Nephron (organoid): ENCODE measurements at regions not wholly inside any gene's neighbourhood (a gene's known extent, or its start where the extent isn't known, plus 50 kb on each side); places are given as distances from the start of the nearest gene placed in this dataset.

ENCODE experiments used
- H3K27ac Mint-ChIP-seq, 3 experiments: 2 replicates each; pipeline ENCODE4 v1.8.0; 2020; ENCODE audit warnings: mixed read lengths in 3 of 3, mild to moderate bottlenecking in 2 of 3, moderate library complexity in 1 of 3
- H3K27me3 Mint-ChIP-seq: 2 replicates; pipeline ENCODE4 v1.8.0; 2021; ENCODE audit warnings: low read depth, mild to moderate bottlenecking, moderate library complexity, mixed read lengths
- H3K36me3 Mint-ChIP-seq: 2 replicates; pipeline ENCODE4 v1.8.0; 2020; ENCODE audit warnings: low read depth, mixed read lengths
- H3K4me1 Mint-ChIP-seq: 2 replicates; pipeline ENCODE4 v1.8.0; 2020; ENCODE audit warnings: mixed read lengths
- H3K4me3 Mint-ChIP-seq, 3 experiments: 2 replicates each; pipeline ENCODE4 v1.8.0; 2020; ENCODE audit warnings: mild to moderate bottlenecking in 3 of 3, mixed read lengths in 3 of 3, moderate library complexity in 2 of 3
- H3K9me3 Mint-ChIP-seq: 2 replicates; pipeline ENCODE4 v1.8.0; 2020; ENCODE audit warnings: mixed read lengths
- CTCF ChIP-seq, 3 experiments: fragments of 200-600 bp; sonication (generic); IDR thresholded peaks; one replicate each; pipeline ENCODE4 v1.5.0; 2021; ENCODE audit warnings: antibody characterized with exemption in 3 of 3; ENCODE audit not compliant: unreplicated experiment in 3 of 3

GRCh38 chr15:77768107-77768506 is 135.4 kb upstream of the LINGO1 start:
- Mint-ChIP-seq H3K27ac (no peak overlapping the region), H3K4me1 (no peaks in the 10 kb centered on the region), H3K4me3 (no peak overlapping the region), H3K36me3 (no peaks in the 10 kb centered on the region), H3K27me3 (peaks cover 17% of the 10 kb centered on the region), H3K9me3 (no peaks in the 10 kb centered on the region)
- no peak for TF ChIP-seq CTCF (IDR thresholded peaks at IDR 0.05; ENCODE audit: unreplicated experiment in 3 of 3)

- no peak for TF ChIP-seq CTCF (IDR thresholded peaks at IDR 0.05; ENCODE audit: unreplicated experiment in 3 of 3)
Observed at GRCh38 chr15:77764095-77764494, 131.4 kb upstream of the LINGO1 start.

GRCh38 chr15:77762747-77763355 is 130.1 kb upstream of the LINGO1 start:
- Mint-ChIP-seq H3K4me1 (no peaks in the 10 kb centered on the region), H3K27ac (no peak overlapping the region), H3K36me3 (no peaks in the 10 kb centered on the region), H3K4me3 (no peak overlapping the region), H3K9me3 (no peaks in the 10 kb centered on the region), H3K27me3 (peaks cover 5% of the 10 kb centered on the region)
- TF ChIP-seq CTCF (IDR thresholded peaks at IDR 0.05; ENCODE audit: unreplicated experiment in 3 of 3), result no peak

More at GRCh38 chr15:77764095-77764494, 131.4 kb upstream of the LINGO1 start:
- H3K27me3 Mint-ChIP-seq, result peaks cover 5% of the 10 kb centered on the region
- no peaks in the 10 kb centered on the region for H3K4me1 Mint-ChIP-seq
- H3K9me3 Mint-ChIP-seq, result no peaks in the 10 kb centered on the region
- H3K27ac Mint-ChIP-seq, result no peak overlapping the region
- H3K36me3 Mint-ChIP-seq, result no peaks in the 10 kb centered on the region
- no peak overlapping the region for H3K4me3 Mint-ChIP-seq

GRCh38 chr15:77759896-77760592 is 127.3 kb upstream of the LINGO1 start:
- no peak for TF ChIP-seq CTCF (IDR thresholded peaks at IDR 0.05; ENCODE audit: unreplicated experiment in 3 of 3)
- no peaks in the 10 kb centered on the region for H3K9me3 Mint-ChIP-seq
- H3K27me3 Mint-ChIP-seq, result no peaks in the 10 kb centered on the region
- no peak overlapping the region for H3K27ac Mint-ChIP-seq
- no peak overlapping the region for H3K4me3 Mint-ChIP-seq
- H3K36me3 Mint-ChIP-seq, result no peaks in the 10 kb centered on the region
- no peaks in the 10 kb centered on the region for H3K4me1 Mint-ChIP-seq

- H3K4me3 Mint-ChIP-seq, result no peak overlapping the region
- H3K9me3 Mint-ChIP-seq, result no peaks in the 10 kb centered on the region
- no peaks in the 10 kb centered on the region for H3K4me1 Mint-ChIP-seq
- no peaks in the 10 kb centered on the region for H3K36me3 Mint-ChIP-seq
- no peak overlapping the region for H3K27ac Mint-ChIP-seq
- TF ChIP-seq CTCF (IDR thresholded peaks at IDR 0.05; ENCODE audit: unreplicated experiment in 3 of 3), result no peak
- H3K27me3 Mint-ChIP-seq, result peaks cover 15% of the 10 kb centered on the region
Observed at GRCh38 chr15:77753939-77754338, 121.2 kb upstream of the LINGO1 start.
